Endothelial cell of umbilical vein (primary cell): ENCODE measurements at regions not wholly inside any gene's neighbourhood (a gene's known extent, or its start where the extent isn't known, plus 50 kb on each side); places are given as distances from the start of the nearest gene placed in this dataset.
"Not testable (repeated sequence)": the region's sequence is repeated elsewhere in the genome, so short reads cannot be mapped to it uniquely, and the experiment has no call there.

Experiments used
- BruUV-seq: library from RNA; stranded (reverse); fragments of 400-500 nt; replicated peaks from 2 replicates; lab custom pipeline; 2021; lab: Mats Ljungman, UMichigan
- CTCF ChIA-PET: fragments of 300-600, 350-600 bp; sonication (Branson Sonifier 250); formaldehyde crosslinking; loops from one replicate; lab custom pipeline; 2021; ENCODE audit warnings: antibody characterized with exemption, inconsistent platforms; lab: Charles Lee
- POLR2A ChIA-PET: fragments of 300-600, 350-600 bp; sonication (Branson Sonifier 250); formaldehyde crosslinking; loops from one replicate; lab custom pipeline; 2021; ENCODE audit warnings: antibody characterized with exemption, inconsistent platforms; lab: Charles Lee
- DNase-seq: peaks from one replicate; pipeline ENCODE4 v3.0.0-alpha.2; 2011; ENCODE audit warnings: low read depth, low spot score
- FAIRE-seq: peaks from 2 replicates; lab custom pipeline; 2011; peaks lifted over from hg19 to GRCh38; lab: Jason Lieb, UNC
- H2AFZ ChIP-seq: 2 replicates; pipeline ENCODE4 v1.6.0; 2012; ENCODE audit warnings: low read depth, low read length, control low read depth, inconsistent platforms
- H3K27ac ChIP-seq: 2 replicates; pipeline ENCODE4 v1.5.1; 2011; ENCODE audit warnings: low read depth, mild to moderate bottlenecking, control low read depth, low read length, moderate library complexity; ENCODE audit not compliant: insufficient read depth
- H3K27me3 ChIP-seq, 2 experiments: 2 replicates each; pipeline versions ENCODE4 v1.6.0 to v1.6.1; 2011; ENCODE audit warnings: low read length in 2 of 2, mixed read lengths in 1 of 2; ENCODE audit not compliant: control insufficient read depth in 2 of 2, insufficient read depth in 2 of 2
- H3K36me3 ChIP-seq, 2 experiments: 2 replicates in 1 of 2; 3 replicates in 1 of 2; pipeline ENCODE4 v1.5.1; 2011; ENCODE audit warnings: low read length in 2 of 2, mild to moderate bottlenecking in 1 of 2, moderate library complexity in 1 of 2; ENCODE audit not compliant: control insufficient read depth in 2 of 2, insufficient read depth in 2 of 2; ENCODE audit errors: extremely low read depth in 1 of 2
- H3K4me1 ChIP-seq: 3 replicates; pipeline ENCODE4 v1.5.1; 2011; ENCODE audit warnings: mild to moderate bottlenecking, low read length; ENCODE audit not compliant: control insufficient read depth, insufficient read depth; ENCODE audit errors: extremely low read depth
- H3K4me2 ChIP-seq: 2 replicates; pipeline ENCODE4 v1.6.1; 2011; ENCODE audit warnings: low read length, control low read depth, mixed read lengths; ENCODE audit not compliant: insufficient read depth
- H3K4me3 ChIP-seq, 3 experiments: fragments of 200-600 bp in 1 of 3; sonication (generic), shearing (Covaris generic) in 1 of 3; replicated peaks in 1 of 3; 2 replicates each; pipeline ENCODE4 v1.5.1; 2011 to 2016; ENCODE audit warnings: control low read depth in 3 of 3, low read length in 3 of 3, mild to moderate bottlenecking in 2 of 3, inconsistent platforms in 1 of 3, low read depth in 1 of 3, moderate library complexity in 1 of 3; ENCODE audit not compliant: insufficient read depth in 1 of 3
- H3K79me2 ChIP-seq: 2 replicates; pipeline ENCODE4 v1.6.0; 2012; ENCODE audit warnings: low read length, inconsistent platforms; ENCODE audit not compliant: control insufficient read depth, insufficient read depth
- H3K9ac ChIP-seq: replicated peaks from 2 replicates; pipeline ENCODE3; 2011; ENCODE audit warnings: low read length, control low read depth; ENCODE audit not compliant: insufficient read depth; ENCODE audit errors: extremely low read depth
- H3K9me1 ChIP-seq: replicated peaks from 3 replicates; pipeline ENCODE4 v1.6.0; 2011; ENCODE audit warnings: mild to moderate bottlenecking, low read length; ENCODE audit not compliant: control insufficient read depth, insufficient read depth; ENCODE audit errors: extremely low read depth
- H3K9me3 ChIP-seq: replicated peaks from 2 replicates; pipeline ENCODE4 v1.5.1; 2012; ENCODE audit warnings: low read length, inconsistent platforms; ENCODE audit not compliant: control insufficient read depth, insufficient read depth
- H4K20me1 ChIP-seq: replicated peaks from 2 replicates; pipeline ENCODE3; 2011; ENCODE audit warnings: mild to moderate bottlenecking, low read length; ENCODE audit not compliant: control insufficient read depth, insufficient read depth; ENCODE audit errors: extremely low read depth
- FOS ChIP-seq: IDR thresholded peaks from 2 replicates; pipeline ENCODE4 v1.6.1; 2011; ENCODE audit warnings: mild to moderate bottlenecking, low read length, moderate library complexity, borderline replicate concordance; ENCODE audit not compliant: insufficient read depth
- GATA2 ChIP-seq: IDR thresholded peaks from 2 replicates; pipeline ENCODE4 v1.7.0; 2011; ENCODE audit warnings: low read depth, mild to moderate bottlenecking, moderate library complexity, mixed read lengths, low read length; ENCODE audit not compliant: insufficient read length, insufficient read depth
- JUN ChIP-seq: IDR thresholded peaks from 2 replicates; pipeline ENCODE4 v1.6.1; 2011; ENCODE audit warnings: borderline replicate concordance, low read depth; ENCODE audit not compliant: insufficient read length, insufficient read depth
- MYC ChIP-seq: IDR thresholded peaks from one replicate; pipeline ENCODE4 v1.6.1; 2011; ENCODE audit warnings: mild to moderate bottlenecking, low read depth, low read length
- POLR2A ChIP-seq: IDR thresholded peaks from 2 replicates; pipeline ENCODE4 v1.6.1; 2012; ENCODE audit warnings: low read depth, mild to moderate bottlenecking, control low read depth, low read length
- POLR2AphosphoS5 ChIP-seq: IDR thresholded peaks from 2 replicates; pipeline ENCODE4 v1.6.1; 2012; ENCODE audit warnings: low read depth, mild to moderate bottlenecking, control low read depth, low read length, moderate library complexity; ENCODE audit not compliant: insufficient read depth
- dilution Hi-C: fragments of 300-500 bp; cut with MboI; formaldehyde crosslinking; loops from one replicate; pipeline ENCODE4 v1.15.0; 2019; ENCODE audit warnings: low sequenced_read_pairs; ENCODE audit not compliant: extremely low pct_ligation_motif_present
- intact Hi-C: fragments of 100-400 bp; cut with micrococcal nuclease; formaldehyde crosslinking; loops from one replicate; pipeline ENCODE4 v1.10.0; 2022
- TF ChIP-seq, protein P1 (sequence below): IDR thresholded peaks from 2 replicates; pipeline ENCODE4 v1.6.1; 2011; ENCODE audit not compliant: insufficient read depth, insufficient read length
- TF ChIP-seq, protein P2 (sequence below), 2 donors: IDR thresholded peaks; 1 replicate in 1 of 2; 2 replicates in 1 of 2; pipeline ENCODE4 v1.5.1; 2011; ENCODE audit warnings: low read length in 2 of 2, mild to moderate bottlenecking in 2 of 2, moderate library complexity in 2 of 2, control low read depth in 1 of 2, inconsistent platforms in 1 of 2, low read depth in 1 of 2; ENCODE audit not compliant: insufficient read depth in 1 of 2; ENCODE audit errors: extremely low read depth in 1 of 2

DNA sequence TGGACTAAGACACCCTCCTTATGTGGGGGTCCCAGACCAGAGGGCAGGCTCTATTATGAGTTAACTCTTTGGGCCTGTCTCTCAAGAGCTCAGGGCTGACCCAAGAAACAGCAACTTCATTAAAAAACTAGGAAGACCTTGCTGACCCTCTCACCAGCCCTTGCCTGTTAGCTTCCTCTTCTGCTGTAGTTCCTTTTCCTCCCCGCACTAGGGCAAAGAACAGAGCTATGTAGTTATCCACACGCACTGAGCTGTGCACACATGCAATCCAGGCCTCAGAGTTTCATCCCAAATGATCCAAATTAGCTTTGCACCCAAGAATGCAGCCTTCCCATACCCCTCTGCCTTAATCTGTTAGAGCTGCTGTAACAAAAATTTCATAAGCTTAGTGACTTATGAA, 539.6 kb upstream of the CADM1 start:
- dilution Hi-C loops, result no loop called here
- no TSS peak for BruUV-seq
- POLR2A ChIA-PET, result no interaction called here

DNA sequence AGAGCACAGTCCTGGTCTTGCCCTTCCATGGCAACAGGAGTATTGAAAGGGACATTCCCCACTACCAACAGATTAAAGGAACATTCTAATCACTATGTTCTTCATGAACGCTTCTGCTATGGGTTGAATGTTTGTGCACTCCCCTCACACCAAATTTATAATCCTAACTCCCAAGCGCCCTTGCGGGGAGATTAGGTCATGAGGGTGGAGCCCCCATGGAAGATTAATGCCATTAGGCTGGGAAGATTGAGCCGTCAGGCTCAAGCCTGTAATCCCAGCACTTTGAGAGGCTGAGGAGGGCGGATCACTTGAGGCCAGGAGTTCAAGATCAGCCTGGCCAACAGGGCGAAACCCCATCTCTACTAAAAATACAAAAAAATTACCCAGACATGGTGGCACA, 538.8 kb upstream of the CADM1 start:
- H2AFZ ChIP-seq, H3K4me1 ChIP-seq, BruUV-seq, H3K4me2 ChIP-seq, FAIRE-seq, H3K36me3 ChIP-seq, H3K9ac ChIP-seq, H3K79me2 ChIP-seq, CTCF ChIA-PET, dilution Hi-C loops, H3K27me3 ChIP-seq, H3K9me3 ChIP-seq, H3K9me1 ChIP-seq, H3K27ac ChIP-seq, POLR2A ChIA-PET, H4K20me1 ChIP-seq, H3K4me3 ChIP-seq, DNase-seq, intact Hi-C loops: not testable (repeated sequence)

More for the DNA sequence above, 539.6 kb upstream of the CADM1 start:
- CTCF ChIA-PET, result no interaction called here
- intact Hi-C loops, result no loop called here
- H3K4me3 ChIP-seq, result no peak overlapping the region
- FAIRE-seq, result no peak
- H3K36me3 ChIP-seq, result no peaks in the 10 kb centered on the region
- DNase-seq, result no peak
- no peak overlapping the region for H3K9ac ChIP-seq
- H3K9me1 ChIP-seq, result no peaks in the 10 kb centered on the region
- TF ChIP-seq FOS (no peak), JUN (no peak), POLR2A (no peak), MYC (no peak), POLR2AphosphoS5 (no peak), GATA2 (no peak)
- TF ChIP-seq, protein P1, sequence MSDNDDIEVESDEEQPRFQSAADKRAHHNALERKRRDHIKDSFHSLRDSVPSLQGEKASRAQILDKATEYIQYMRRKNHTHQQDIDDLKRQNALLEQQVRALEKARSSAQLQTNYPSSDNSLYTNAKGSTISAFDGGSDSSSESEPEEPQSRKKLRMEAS, result no peak
- TF ChIP-seq, protein P2, sequence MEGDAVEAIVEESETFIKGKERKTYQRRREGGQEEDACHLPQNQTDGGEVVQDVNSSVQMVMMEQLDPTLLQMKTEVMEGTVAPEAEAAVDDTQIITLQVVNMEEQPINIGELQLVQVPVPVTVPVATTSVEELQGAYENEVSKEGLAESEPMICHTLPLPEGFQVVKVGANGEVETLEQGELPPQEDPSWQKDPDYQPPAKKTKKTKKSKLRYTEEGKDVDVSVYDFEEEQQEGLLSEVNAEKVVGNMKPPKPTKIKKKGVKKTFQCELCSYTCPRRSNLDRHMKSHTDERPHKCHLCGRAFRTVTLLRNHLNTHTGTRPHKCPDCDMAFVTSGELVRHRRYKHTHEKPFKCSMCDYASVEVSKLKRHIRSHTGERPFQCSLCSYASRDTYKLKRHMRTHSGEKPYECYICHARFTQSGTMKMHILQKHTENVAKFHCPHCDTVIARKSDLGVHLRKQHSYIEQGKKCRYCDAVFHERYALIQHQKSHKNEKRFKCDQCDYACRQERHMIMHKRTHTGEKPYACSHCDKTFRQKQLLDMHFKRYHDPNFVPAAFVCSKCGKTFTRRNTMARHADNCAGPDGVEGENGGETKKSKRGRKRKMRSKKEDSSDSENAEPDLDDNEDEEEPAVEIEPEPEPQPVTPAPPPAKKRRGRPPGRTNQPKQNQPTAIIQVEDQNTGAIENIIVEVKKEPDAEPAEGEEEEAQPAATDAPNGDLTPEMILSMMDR (IDR thresholded peaks at IDR 0.05; ENCODE audit: extremely low read depth in 1 of 2, insufficient read depth in 1 of 2, low read depth in 1 of 2, low read length in 2 of 2), result no peak
- H3K27ac ChIP-seq, result no peak overlapping the region
- no peaks in the 10 kb centered on the region for H4K20me1 ChIP-seq
- H3K4me2 ChIP-seq, result no peak overlapping the region
- H3K4me1 ChIP-seq, result no peaks in the 10 kb centered on the region
- peaks cover 3% of the 10 kb centered on the region for H3K9me3 ChIP-seq
- no peak overlapping the region for H2AFZ ChIP-seq
- H3K27me3 ChIP-seq, result no peaks in the 10 kb centered on the region
- no peaks in the 10 kb centered on the region for H3K79me2 ChIP-seq
